ENCODE measurements at regions not wholly inside any gene's neighbourhood (a gene's known extent, or its start where the extent isn't known, plus 50 kb on each side); places are given as distances from the start of the nearest gene placed in this dataset.
A peak's percentile ranks its signal among the peaks of the same experiment; 100 is the strongest.

- DNase-seq (ENCODE audit: low spot score), result no peak
Observed at GRCh38 chr12:91395628-91396135, 213.1 kb upstream of the DCN start.

- DNase-seq (ENCODE audit: low spot score), result no peak
Observed at GRCh38 chr12:91394903-91395302, 212.3 kb upstream of the DCN start.

GRCh38 chr12:91388573-91388972 lies 206.0 kb upstream of the DCN start:
- no peak for DNase-seq (ENCODE audit: low spot score)

- DNase-seq (ENCODE audit: low spot score), result no peak
Observed at GRCh38 chr12:91387461-91388134, 205.0 kb upstream of the DCN start.

GRCh38 chr12:91384806-91385205 lies 202.2 kb upstream of the DCN start:
- DNase-seq (ENCODE audit: low spot score), result no peak

- no peak for DNase-seq (ENCODE audit: low spot score)
Observed at GRCh38 chr12:91384366-91384765, 201.7 kb upstream of the DCN start.

GRCh38 chr12:91383099-91383498 lies 200.5 kb upstream of the DCN start:
- DNase-seq (ENCODE audit: low spot score), result no peak

- DNase-seq (ENCODE audit: low spot score), result peak; percentile 92
Observed at GRCh38 chr12:91382081-91382543, 199.5 kb upstream of the DCN start.

GRCh38 chr12:91381309-91381804 lies 198.7 kb upstream of the DCN start:
- peak; percentile 95 for DNase-seq (ENCODE audit: low spot score)

GRCh38 chr12:91380631-91381030 lies 198.0 kb upstream of the DCN start:
- DNase-seq (ENCODE audit: low spot score), result no peak

GRCh38 chr12:91379051-91379775 lies 196.6 kb upstream of the DCN start:
- DNase-seq (ENCODE audit: low spot score), result no peak

- DNase-seq (ENCODE audit: low spot score), result no peak
Observed at GRCh38 chr12:91377436-91377835, 194.8 kb upstream of the DCN start.

GRCh38 chr12:91373086-91373485 lies 190.5 kb upstream of the DCN start:
- DNase-seq (ENCODE audit: low spot score), result no peak

- DNase-seq (ENCODE audit: low spot score), result no peak
Observed at GRCh38 chr12:91370086-91370868, 187.7 kb upstream of the DCN start.

GRCh38 chr12:91368613-91369012 lies 186.0 kb upstream of the DCN start:
- DNase-seq (ENCODE audit: low spot score), result no peak

- peak; percentile 18 for DNase-seq (ENCODE audit: low spot score)
Observed at GRCh38 chr12:91367234-91367849, 184.7 kb upstream of the DCN start.

- DNase-seq (ENCODE audit: low spot score), result no peak
Observed at GRCh38 chr12:91364471-91365184, 182.0 kb upstream of the DCN start.

GRCh38 chr12:91361864-91362263 lies 179.2 kb upstream of the DCN start:
- DNase-seq (ENCODE audit: low spot score), result peak; percentile 55

GRCh38 chr12:91357381-91357780 lies 174.8 kb upstream of the DCN start:
- no peak for DNase-seq (ENCODE audit: low spot score)

GRCh38 chr12:91356405-91356804 lies 173.8 kb upstream of the DCN start:
- no peak for DNase-seq (ENCODE audit: low spot score)
